HepG2 (cell line): ENCODE measurements at regions not wholly inside any gene's neighbourhood (a gene's known extent, or its start where the extent isn't known, plus 50 kb on each side); places are given as distances from the start of the nearest gene placed in this dataset.
A peak's percentile ranks its signal among the peaks of the same experiment; 100 is the strongest.

Source experiments
- ATAC-seq: fragments of 200-7000 bp; cut with Tn5 transposase; 3 replicates; pipeline ENCODE4 v1.9.1; 2020; ENCODE audit warnings: mild to moderate bottlenecking, moderate library complexity
- BruUV-seq: library from RNA; stranded (reverse); fragments of 400-500 nt; replicated peaks from 2 replicates; lab custom pipeline; 2021; lab: Mats Ljungman, UMichigan
- CTCF ChIA-PET: fragments of 300-600 bp; formaldehyde crosslinking; extraction: SDS; loops from one replicate; lab custom pipeline; 2021; ENCODE audit warnings: low total read pairs, inconsistent platforms, low intra/inter-chr PET ratio; lab: Yijun Ruan, JAX
- POLR2A ChIA-PET: fragments of 350-600 bp; sonication (Branson Sonifier 250); formaldehyde crosslinking; loops from one replicate; lab custom pipeline; 2020; ENCODE audit warnings: antibody characterized with exemption, inconsistent platforms; lab: Yijun Ruan, JAX
- DNase-seq: peaks from one replicate; pipeline ENCODE4 v3.0.0-alpha.2; 2015; ENCODE audit warnings: low spot score
- FAIRE-seq: peaks from 3 replicates; lab custom pipeline; 2011; peaks lifted over from hg19 to GRCh38; lab: Jason Lieb, UNC
- H2AFZ ChIP-seq: one replicate; pipeline ENCODE4 v1.6.1; 2011; ENCODE audit warnings: low read length, inconsistent platforms
- H3K27ac ChIP-seq: fragments of 300-600 bp; 3 replicates; pipeline ENCODE4 v1.8.0; 2011; ENCODE audit warnings: mixed run types, mild to moderate bottlenecking, mixed read lengths, low read length, inconsistent platforms; ENCODE audit not compliant: insufficient read depth; ENCODE audit errors: extremely low read length
- H3K27me3 ChIP-seq, 2 experiments: fragments of 200-600 bp in 1 of 2; 2 replicates in 1 of 2; 3 replicates in 1 of 2; pipeline versions ENCODE4 v1.6.0 to v1.8.0; 2011; ENCODE audit warnings: low read length in 2 of 2, mild to moderate bottlenecking in 2 of 2, moderate library complexity in 2 of 2, inconsistent platforms in 1 of 2; ENCODE audit not compliant: insufficient read depth in 2 of 2, control insufficient read depth in 1 of 2
- H3K36me3 ChIP-seq, 2 experiments: fragments of 200-600 bp in 1 of 2; replicated peaks in 1 of 2; 2 replicates in 1 of 2; 3 replicates in 1 of 2; pipeline versions ENCODE4 v1.5.1 to v1.8.0; 2011; ENCODE audit warnings: low read length in 2 of 2, inconsistent platforms in 1 of 2; ENCODE audit not compliant: insufficient read depth in 2 of 2, control insufficient read depth in 1 of 2
- H3K4me1 ChIP-seq: 2 replicates; pipeline ENCODE4 v1.5.1; 2012; ENCODE audit warnings: low read length, inconsistent platforms; ENCODE audit not compliant: insufficient read depth
- H3K4me2 ChIP-seq: 2 replicates; pipeline ENCODE4 v1.6.0; 2011; ENCODE audit warnings: low read depth, low read length, inconsistent platforms
- H3K4me3 ChIP-seq, 3 experiments: fragments of 200-600 bp in 1 of 3; sonication (generic), shearing (Covaris generic) in 1 of 3; replicated peaks in 1 of 3; 2 replicates each; pipeline ENCODE4 v1.5.1; 2011 to 2016; ENCODE audit warnings: low read length in 3 of 3, inconsistent platforms in 2 of 3, low read depth in 2 of 3, mild to moderate bottlenecking in 2 of 3, control low read depth in 1 of 3, mixed read lengths in 1 of 3; ENCODE audit not compliant: insufficient read depth in 1 of 3
- H3K79me2 ChIP-seq: one replicate; pipeline ENCODE4 v1.6.1; 2011; ENCODE audit warnings: low read length, inconsistent platforms; ENCODE audit not compliant: insufficient read depth
- H3K9ac ChIP-seq: 2 replicates; pipeline ENCODE4 v1.6.0; 2011; ENCODE audit warnings: mild to moderate bottlenecking, low read depth, low read length, inconsistent platforms; ENCODE audit not compliant: insufficient read depth
- H3K9me3 ChIP-seq: 2 replicates; pipeline ENCODE4 v1.5.1; 2012; ENCODE audit warnings: mild to moderate bottlenecking, low read length
- H4K20me1 ChIP-seq: 2 replicates; pipeline ENCODE4 v1.6.0; 2011; ENCODE audit warnings: inconsistent platforms, mild to moderate bottlenecking, low read length, moderate library complexity; ENCODE audit not compliant: insufficient read depth
- CREB1 ChIP-seq, 2 experiments: fragments of 450-650 bp in 1 of 2; IDR thresholded peaks; 2 replicates each; pipeline ENCODE4 v1.6.1; 2016 to 2017; ENCODE audit warnings: control low read depth in 1 of 2, mild to moderate bottlenecking in 1 of 2, missing compliant biosample characterization in 1 of 2, missing genetic modification characterization in 1 of 2
- FLYWCH1 ChIP-seq: sonication (generic); formaldehyde crosslinking; IDR thresholded peaks from 2 replicates; pipeline ENCODE4 v1.8.1; 2023; ENCODE audit warnings: mild to moderate bottlenecking, missing genetic modification reagents
- FOXO4 ChIP-seq: sonication (generic); formaldehyde crosslinking; conservative IDR thresholded peaks from 2 replicates; pipeline ENCODE4 v1.8.1; 2023; ENCODE audit warnings: missing genetic modification reagents
- IRX3 ChIP-seq: sonication (generic); formaldehyde crosslinking; IDR thresholded peaks from 2 replicates; pipeline ENCODE4 v1.8.1; 2023; ENCODE audit warnings: mild to moderate bottlenecking, low read depth, missing genetic modification reagents, borderline replicate concordance
- MTA3 ChIP-seq: sonication (generic); formaldehyde crosslinking; IDR thresholded peaks from 2 replicates; pipeline ENCODE4 v1.4.0; 2020; ENCODE audit warnings: missing genetic modification reagents
- MYPOP ChIP-seq: sonication (generic); formaldehyde crosslinking; IDR thresholded peaks from 2 replicates; pipeline ENCODE4 v1.8.1; 2023; ENCODE audit warnings: mild to moderate bottlenecking, moderate library complexity, missing genetic modification reagents
- NCOA1 ChIP-seq: sonication (generic); formaldehyde crosslinking; IDR thresholded peaks from 2 replicates; pipeline ENCODE4 v1.9.0; 2021; ENCODE audit warnings: missing genetic modification reagents
- PITX1 ChIP-seq: sonication (generic); formaldehyde crosslinking; IDR thresholded peaks from 2 replicates; pipeline ENCODE4 v1.5.1; 2020; ENCODE audit warnings: mild to moderate bottlenecking, missing genetic modification reagents
- ZBTB7B ChIP-seq: sonication (generic); formaldehyde crosslinking; IDR thresholded peaks from 2 replicates; pipeline ENCODE4 v1.4.0; 2020; ENCODE audit warnings: missing genetic modification reagents
- ZNF160 ChIP-seq: sonication (generic); formaldehyde crosslinking; IDR thresholded peaks from 2 replicates; pipeline ENCODE4 v1.8.0; 2022; ENCODE audit warnings: mild to moderate bottlenecking, inconsistent platforms, missing genetic modification reagents
- ZNF430 ChIP-seq: sonication (generic); formaldehyde crosslinking; IDR thresholded peaks from 2 replicates; pipeline ENCODE4 v1.9.0; 2021; ENCODE audit warnings: mild to moderate bottlenecking, missing genetic modification reagents
- ZNF687 ChIP-seq: sonication (generic); formaldehyde crosslinking; IDR thresholded peaks from 2 replicates; pipeline ENCODE4 v1.5.1; 2020; ENCODE audit warnings: mild to moderate bottlenecking, missing genetic modification reagents, moderate library complexity
- ZSCAN30 ChIP-seq: sonication (generic); formaldehyde crosslinking; IDR thresholded peaks from 2 replicates; pipeline ENCODE4 v1.5.0; 2020; ENCODE audit warnings: mild to moderate bottlenecking, missing genetic modification reagents
- WGBS: methylation state at CpG from one replicate; pipeline ENCODE4 v1.1.6; 2017; ENCODE audit warnings: low lambda C conversion rate; 5-methylcytosine and 5-hydroxymethylcytosine counted together
- in situ Hi-C: cut with HindIII; loops from 2 replicates; pipeline ENCODE4 v1.10.0; 2017; ENCODE audit warnings: low pct_unique_long_range_greater_than_20kb; ENCODE audit not compliant: extremely low pct_ligation_motif_present
- intact Hi-C: fragments of 100-400 bp; cut with micrococcal nuclease; formaldehyde crosslinking; loops from one replicate; pipeline ENCODE4 v1.10.0; 2022; ENCODE audit not compliant: unreplicated experiment
- TF ChIP-seq, protein P1 (sequence below): IDR thresholded peaks from 2 replicates; pipeline ENCODE4 v1.6.1; 2018; ENCODE audit warnings: missing genetic modification reagents, mild to moderate bottlenecking, missing compliant biosample characterization

DNA sequence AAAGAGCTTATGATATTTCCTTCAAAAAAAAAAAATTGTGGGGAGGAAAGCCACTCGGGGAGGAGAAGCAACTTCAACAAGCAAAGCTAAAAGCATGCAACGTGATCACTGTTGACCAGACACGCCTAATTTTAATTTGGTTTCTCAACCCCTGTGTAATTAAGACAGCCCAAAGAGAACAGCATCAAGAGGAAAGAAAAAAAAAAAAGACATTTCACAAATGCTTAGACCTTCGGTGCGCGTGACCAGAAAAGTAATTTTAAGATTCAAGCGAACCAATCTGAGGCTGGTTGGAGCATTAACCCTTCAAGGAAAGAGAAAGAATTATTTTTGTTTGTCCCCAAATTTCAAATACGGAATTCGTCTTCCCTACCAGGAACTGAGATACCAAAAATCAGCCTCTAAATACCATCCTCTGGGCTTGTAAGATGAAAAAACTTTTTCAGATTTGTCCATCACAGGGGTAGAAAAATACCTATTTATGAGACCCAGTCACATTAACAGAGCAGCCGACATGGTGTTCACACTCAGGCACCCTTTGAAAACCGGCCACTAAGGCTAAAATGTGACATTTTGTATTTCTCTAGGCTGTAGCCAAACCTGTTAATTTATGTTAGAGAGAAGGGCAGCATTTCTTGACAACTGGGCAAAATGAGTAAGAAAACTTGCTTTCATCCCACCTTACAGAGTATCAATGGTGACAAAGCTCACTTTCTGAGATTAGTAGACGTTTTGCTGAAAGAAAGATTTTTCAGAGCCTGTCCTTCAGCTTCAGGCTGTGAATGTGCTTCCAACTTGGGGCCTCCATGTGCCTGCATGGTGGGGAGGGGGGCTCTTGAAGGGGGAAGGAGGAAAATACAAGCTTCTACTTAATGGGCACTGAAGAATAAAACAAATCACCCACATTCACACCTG, 179.9 kb upstream of the KLF14 start:
- intact Hi-C loops = loop anchor here (2.0 kb wide), 1 partner anchor 17 kb away; no protein-coding TSS in a partner anchor
- Histone ChIP-seq H3K4me2 (peak overlapping the region; percentile 84), H3K79me2 (peaks cover 99% of the 10 kb centered on the region)
- TF ChIP-seq FOXO4 (no peak), ZNF687 (CRISPR knock-in tag) (0 out of 2 replicates have a peak, but pooled peaks have one; percentile 9), NCOA1 (CRISPR knock-in tag) (no peak), ZNF160 (CRISPR knock-in tag) (no peak), ZSCAN30 (CRISPR knock-in tag) (0 out of 2 replicates have a peak, but pooled peaks have one; percentile 12), PITX1 (CRISPR knock-in tag) (0 out of 2 replicates have a peak, but pooled peaks have one; percentile 3), IRX3 (CRISPR knock-in tag) (no peak), FLYWCH1 (CRISPR knock-in tag) (0 out of 2 replicates have a peak, but pooled peaks have one; percentile 36), CREB1 (IDR thresholded peaks at IDR 0.05) (no peak), CREB1 (CRISPR knock-in tag; IDR thresholded peaks at IDR 0.05) (0 out of 2 replicates have a peak, but pooled peaks have one; percentile 7), MTA3 (no peak), MYPOP (CRISPR knock-in tag) (0 out of 2 replicates have a peak, but pooled peaks have one; percentile 6), ZBTB7B (CRISPR knock-in tag) (0 out of 2 replicates have a peak, but pooled peaks have one; percentile 2), ZNF430 (CRISPR knock-in tag) (0 out of 2 replicates have a peak, but pooled peaks have one; percentile 10)
- TF ChIP-seq, protein P1, sequence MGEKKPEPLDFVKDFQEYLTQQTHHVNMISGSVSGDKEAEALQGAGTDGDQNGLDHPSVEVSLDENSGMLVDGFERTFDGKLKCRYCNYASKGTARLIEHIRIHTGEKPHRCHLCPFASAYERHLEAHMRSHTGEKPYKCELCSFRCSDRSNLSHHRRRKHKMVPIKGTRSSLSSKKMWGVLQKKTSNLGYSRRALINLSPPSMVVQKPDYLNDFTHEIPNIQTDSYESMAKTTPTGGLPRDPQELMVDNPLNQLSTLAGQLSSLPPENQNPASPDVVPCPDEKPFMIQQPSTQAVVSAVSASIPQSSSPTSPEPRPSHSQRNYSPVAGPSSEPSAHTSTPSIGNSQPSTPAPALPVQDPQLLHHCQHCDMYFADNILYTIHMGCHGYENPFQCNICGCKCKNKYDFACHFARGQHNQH (CRISPR knock-in tag) = 0 out of 2 replicates have a peak, but pooled peaks have one; percentile 3

More for the DNA sequence above, 179.9 kb upstream of the KLF14 start:
- no peaks in the 10 kb centered on the region for H4K20me1 ChIP-seq
- no peaks in the 10 kb centered on the region for H3K9me3 ChIP-seq
- peak overlapping the region; percentile 94 for H3K27ac ChIP-seq
- H2AFZ ChIP-seq = no peak overlapping the region
- peaks cover 95% of the 10 kb centered on the region for H3K4me1 ChIP-seq
- no peak for FAIRE-seq
- H3K9ac ChIP-seq = peak overlapping the region; percentile 76
- DNase-seq = no peak
- H3K27me3 ChIP-seq = no peaks in the 10 kb centered on the region
- H3K36me3 ChIP-seq = peaks cover 0 to 1% of the 10 kb centered on the region in 2 experiments; a peak in 2 of 5 replicates
- no TSS peak for BruUV-seq
- in situ Hi-C loops = no loop called here
- H3K4me3 ChIP-seq = peak overlapping the region; percentile 54 to 72 (median 67)
- ChIA-PET CTCF (interaction anchor here (1.0 kb wide), 1 partner anchor 17 kb away, joined by 3 read pairs; no protein-coding TSS in a partner anchor), POLR2A (interaction anchor here (0.7 to 2.9 kb wide), 7 partner anchors 8 to 83 kb away, joined by 3 to 9 read pairs (median 5); no protein-coding TSS in a partner anchor)
- no peak for ATAC-seq
- WGBS = 40% methylated on average over 12 of the region's 12 CpGs
